GM13976 (cell line): ENCODE measurements at regions not wholly inside any gene's neighbourhood (a gene's known extent, or its start where the extent isn't known, plus 50 kb on each side); places are given as distances from the start of the nearest gene placed in this dataset.

Source experiments
- DNase-seq: peaks from one replicate; pipeline ENCODE4 v3.0.0; 2012; ENCODE audit warnings: low spot score
- CTCF ChIP-seq: IDR thresholded peaks from 2 replicates; pipeline ENCODE4 v1.5.1; 2012; ENCODE audit warnings: borderline replicate concordance, mild to moderate bottlenecking; ENCODE audit not compliant: insufficient read depth; ENCODE audit errors: extremely low read depth, missing control alignments, control extremely low read depth
- in situ Hi-C: fragments of 300-500 bp; cut with MboI; formaldehyde crosslinking; loops from one replicate; pipeline ENCODE4 v1.12.0; 2022; ENCODE audit warnings: low sequenced_read_pairs, mixed read lengths, inconsistent platforms; ENCODE audit not compliant: unreplicated experiment

DNA sequence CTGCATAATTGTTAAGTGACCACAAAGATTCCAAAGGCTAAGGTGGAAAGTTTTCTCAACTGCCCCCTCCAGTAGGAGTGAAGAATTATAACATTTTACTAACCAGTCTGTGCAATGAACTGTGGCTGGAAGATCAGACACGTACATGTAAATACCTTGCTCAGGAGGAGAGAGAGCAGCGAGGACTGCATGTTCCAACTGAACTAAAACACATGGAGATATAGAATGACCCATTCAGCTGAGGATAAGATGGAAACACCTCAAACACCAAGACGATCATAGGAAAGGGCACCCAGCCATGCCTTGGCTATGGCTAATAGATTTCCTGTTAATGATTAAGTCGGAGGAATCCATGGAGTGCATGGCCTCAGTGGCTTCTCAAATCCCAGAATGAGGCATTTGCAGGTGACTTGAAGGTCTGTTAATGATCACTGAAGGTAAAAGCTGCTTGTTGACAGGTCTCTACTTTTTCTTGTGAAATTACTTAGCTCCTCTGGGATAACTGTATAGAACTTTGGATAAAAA is 875.6 kb downstream of the TFAP2A start:
- in situ Hi-C loops = loop anchor here (25.0 kb wide), 1 partner anchor 873 kb away; the partner anchor contains the start of gene TFAP2A
- DNase-seq = no peak
- TF ChIP-seq CTCF = no peak

DNA sequence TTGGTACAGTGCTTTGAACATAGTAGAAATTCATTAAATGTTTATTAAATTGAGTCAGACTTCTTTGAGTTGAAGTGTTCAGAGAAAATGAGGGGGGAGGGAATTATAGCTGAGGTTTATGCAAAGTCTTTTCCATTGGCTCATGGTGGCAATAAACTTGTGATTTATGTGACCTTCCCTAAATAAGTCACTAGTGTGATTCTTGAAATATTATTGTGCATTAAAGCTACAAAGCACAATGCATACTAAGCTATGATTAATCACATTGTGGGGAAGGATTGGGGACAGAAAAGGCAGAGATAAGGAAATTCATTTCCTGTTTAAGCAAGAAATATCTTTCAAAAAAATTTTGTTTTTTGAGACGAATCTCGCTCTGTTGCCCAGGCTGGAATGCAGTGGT is 877.5 kb downstream of the TFAP2A start:
- DNase-seq = no peak
- no peak for TF ChIP-seq CTCF
- in situ Hi-C loops = loop anchor here (25.0 kb wide), 1 partner anchor 875 kb away; the partner anchor contains the start of gene TFAP2A

- in situ Hi-C loops = loop anchor here (25.0 kb wide), 1 partner anchor 877 kb away; the partner anchor contains the start of gene TFAP2A
- DNase-seq = no peak
- TF ChIP-seq CTCF = no peak
These were observed 879.8 kb downstream of the TFAP2A start for GRCh38 chr6:9535106-9535505.

DNA sequence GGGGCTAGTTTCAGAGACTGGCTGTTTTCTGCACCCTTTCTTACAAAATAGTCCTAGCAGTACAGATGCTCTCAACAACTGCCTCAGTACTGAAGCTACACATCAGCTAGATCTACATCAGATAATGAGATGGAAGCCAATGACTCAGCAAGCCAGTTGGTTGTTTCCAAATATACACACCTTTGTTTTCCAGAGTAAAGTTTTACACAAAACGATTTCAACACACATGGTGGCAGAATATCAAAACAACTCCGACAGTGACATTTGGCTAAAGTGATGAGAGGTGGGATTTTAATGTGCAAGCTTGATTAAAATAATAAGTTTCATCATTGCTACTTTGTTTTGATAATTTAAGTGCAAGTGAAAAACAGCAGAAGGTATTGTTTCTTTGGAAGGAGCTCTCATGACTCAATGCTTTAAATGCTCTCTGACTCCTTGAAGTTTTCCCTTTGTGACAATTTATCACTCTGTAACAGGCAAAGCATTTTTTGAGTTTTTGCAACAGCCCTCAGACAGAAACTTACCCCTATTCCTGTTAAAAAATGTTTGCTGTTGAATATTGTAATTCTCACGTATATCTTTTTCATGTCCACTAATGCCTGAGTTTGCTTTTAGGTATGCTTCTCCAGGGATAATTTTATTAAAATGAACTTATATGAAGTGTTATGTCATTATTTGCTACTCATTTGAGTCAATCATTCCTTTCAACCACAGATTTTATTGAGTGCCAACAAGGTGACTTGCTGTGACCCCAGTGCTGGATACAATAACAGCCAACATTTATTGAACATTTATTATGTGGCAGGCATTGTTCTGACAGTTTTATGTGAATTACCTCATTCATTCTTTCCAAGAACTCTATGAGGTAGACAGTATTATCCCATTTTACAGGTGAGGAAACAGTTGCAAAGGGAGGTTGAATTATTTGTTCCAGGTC is 882.0 kb downstream of the TFAP2A start:
- in situ Hi-C loops = loop anchor here (25.0 kb wide), 1 partner anchor 879 kb away; the partner anchor contains the start of gene TFAP2A
- no peak for DNase-seq
- TF ChIP-seq CTCF = no peak

- DNase-seq = no peak
- in situ Hi-C loops = loop anchor here (25.0 kb wide), 1 partner anchor 885 kb away; the partner anchor contains the start of gene TFAP2A
- TF ChIP-seq CTCF = no peak
These were observed 887.1 kb downstream of the TFAP2A start for GRCh38 chr6:9527679-9528286.

DNA sequence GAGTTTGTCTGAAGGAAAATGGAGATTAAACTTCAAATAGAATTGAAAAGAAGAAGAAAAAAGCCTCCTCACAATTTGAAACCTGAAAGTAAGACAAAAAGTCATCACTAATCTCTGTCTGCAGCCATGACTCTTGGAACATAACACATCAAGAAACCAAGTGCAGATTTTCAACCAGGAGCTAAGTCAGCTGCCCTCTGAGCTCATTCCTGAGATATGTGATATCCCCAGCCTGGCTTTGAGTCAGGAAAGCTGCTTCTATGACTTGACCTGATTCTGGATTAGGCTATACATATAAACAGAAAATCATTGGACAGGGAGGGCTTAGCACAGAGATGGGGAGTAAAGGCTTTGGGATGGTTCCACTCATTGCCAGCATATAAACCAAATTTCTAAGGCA is 891.4 kb downstream of the TFAP2A start:
- DNase-seq = no peak
- no peak for TF ChIP-seq CTCF
- in situ Hi-C loops = no loop called here
